ENCODE measurements at regions not wholly inside any gene's neighbourhood (a gene's known extent, or its start where the extent isn't known, plus 50 kb on each side); places are given as distances from the start of the nearest gene placed in this dataset.

GRCh38 chr9:106111039-106111730 is 416.8 kb downstream of the TMEM38B start:
- TF ChIP-seq CTCF (conservative IDR thresholded peaks at IDR 0.05; ENCODE audit: low read length), result no peak
- TF ChIP-seq EZH2phosphoT487 (IDR thresholded peaks at IDR 0.05; ENCODE audit: borderline replicate concordance, low read depth, low read length), result no peak
